H1 (cell line): ENCODE measurements at regions not wholly inside any gene's neighbourhood (a gene's known extent, or its start where the extent isn't known, plus 50 kb on each side); places are given as distances from the start of the nearest gene placed in this dataset.
A peak's percentile ranks its signal among the peaks of the same experiment; 100 is the strongest.

Experiments
- CTCF ChIA-PET: fragments of 300-600 bp; sonication (Branson Sonifier 250); formaldehyde crosslinking; loops from one replicate; lab custom pipeline; 2021; ENCODE audit not compliant: partially characterized antibody; lab: Charles Lee
- POLR2A ChIA-PET: fragments of 300-600 bp; sonication (Branson Sonifier 250); formaldehyde crosslinking; loops from one replicate; lab custom pipeline; 2021; ENCODE audit warnings: inconsistent platforms; ENCODE audit not compliant: partially characterized antibody; lab: Charles Lee
- DNase-seq, 2 experiments: peaks; one replicate each; pipeline versions ENCODE4 v3.0.0 to v3.0.0-alpha.2; 2010 to 2022; ENCODE audit warnings: low spot score in 2 of 2, low read depth in 1 of 2, mixed read lengths in 1 of 2
- FAIRE-seq: peaks from 2 replicates; lab custom pipeline; 2011; peaks lifted over from hg19 to GRCh38; lab: Jason Lieb, UNC
- H2AFZ ChIP-seq: 2 replicates; pipeline ENCODE4 v1.8.1; 2012; ENCODE audit warnings: low read length, inconsistent platforms
- H2AK5ac ChIP-seq: 2 replicates; pipeline ENCODE4 v1.6.1; 2013; ENCODE audit warnings: low read depth, low read length
- H2BK120ac ChIP-seq: replicated peaks from 2 replicates; pipeline ENCODE3; 2013; ENCODE audit warnings: low read depth, low read length, inconsistent platforms
- H2BK12ac ChIP-seq: 2 replicates; pipeline ENCODE4 v1.6.1; 2013; ENCODE audit warnings: low read depth, low read length
- H2BK15ac ChIP-seq: 2 replicates; pipeline ENCODE4 v1.6.1; 2013; ENCODE audit warnings: low read length
- H2BK20ac ChIP-seq: 2 replicates; pipeline ENCODE4 v1.6.1; 2013; ENCODE audit warnings: low read length
- H2BK5ac ChIP-seq: 2 replicates; pipeline ENCODE4 v1.6.1; 2013; ENCODE audit warnings: low read depth, low read length
- H3K14ac ChIP-seq: 2 replicates; pipeline ENCODE4 v1.6.1; 2013; ENCODE audit warnings: inconsistent platforms; ENCODE audit not compliant: insufficient read length
- H3K18ac ChIP-seq: 2 replicates; pipeline ENCODE4 v1.6.1; 2013; ENCODE audit warnings: low read length; ENCODE audit errors: extremely low read depth
- H3K23ac ChIP-seq: 2 replicates; pipeline ENCODE4 v1.6.1; 2013; ENCODE audit warnings: inconsistent platforms; ENCODE audit not compliant: insufficient read length
- H3K23me2 ChIP-seq: 2 replicates; pipeline ENCODE4 v1.6.1; 2013; ENCODE audit warnings: low read depth, low read length
- H3K27ac ChIP-seq: 2 replicates; pipeline ENCODE4 v1.6.1; 2011; ENCODE audit warnings: low read depth, low read length, inconsistent platforms
- H3K27me3 ChIP-seq, 4 experiments: replicated peaks in 1 of 4; 1 replicate in 1 of 4; 2 replicates in 3 of 4; pipeline versions ENCODE4 v1.6.1 to v1.8.1; 2011 to 2013; ENCODE audit warnings: low read length in 3 of 4, mild to moderate bottlenecking in 3 of 4, inconsistent platforms in 2 of 4, mixed read lengths in 2 of 4, moderate library complexity in 1 of 4; ENCODE audit not compliant: control insufficient read depth in 3 of 4, insufficient read depth in 3 of 4; ENCODE audit errors: extremely low read depth in 1 of 4
- H3K36me3 ChIP-seq, 4 experiments: 2 replicates each; pipeline versions ENCODE4 v1.6.1 to v1.8.1; 2011 to 2013; ENCODE audit warnings: mild to moderate bottlenecking in 4 of 4, low read length in 3 of 4, moderate library complexity in 2 of 4, control low read depth in 1 of 4, inconsistent platforms in 1 of 4; ENCODE audit not compliant: insufficient read depth in 4 of 4, control insufficient read depth in 2 of 4
- H3K4ac ChIP-seq: replicated peaks from 2 replicates; pipeline ENCODE3; 2013; ENCODE audit warnings: low read length, low read depth, mixed read lengths, inconsistent platforms; ENCODE audit not compliant: insufficient read length
- H3K4me1 ChIP-seq, 4 experiments: replicated peaks in 1 of 4; 1 replicate in 1 of 4; 2 replicates in 3 of 4; pipeline versions ENCODE4 v1.6.1 to v1.8.1; 2011 to 2013; ENCODE audit warnings: low read length in 3 of 4, inconsistent platforms in 2 of 4, mixed read lengths in 1 of 4; ENCODE audit not compliant: insufficient read depth in 4 of 4, control insufficient read depth in 3 of 4
- H3K4me2 ChIP-seq, 2 experiments: 2 replicates each; pipeline versions ENCODE4 v1.6.1 to v1.8.1; 2011 to 2013; ENCODE audit warnings: low read depth in 2 of 2, low read length in 2 of 2, control low read depth in 1 of 2, inconsistent platforms in 1 of 2, mild to moderate bottlenecking in 1 of 2; ENCODE audit not compliant: insufficient read depth in 1 of 2
- H3K4me3 ChIP-seq, 4 experiments: fragments of 200-600, 300-600 bp in 1 of 4; sonication (generic), shearing (Covaris generic), sonication (Bioruptor Twin) in 1 of 4; 2 replicates each; pipeline versions ENCODE4 v1.5.1 to v1.8.1; 2011 to 2016; ENCODE audit warnings: low read length in 4 of 4, low read depth in 3 of 4, control low read depth in 2 of 4, inconsistent platforms in 2 of 4, mild to moderate bottlenecking in 2 of 4, mixed read lengths in 1 of 4, moderate library complexity in 1 of 4; ENCODE audit not compliant: insufficient read depth in 2 of 4; ENCODE audit errors: extremely low read depth in 1 of 4
- H3K56ac ChIP-seq: replicated peaks from 2 replicates; pipeline ENCODE3; 2013; ENCODE audit warnings: low read depth, mild to moderate bottlenecking, mixed read lengths, low read length, inconsistent platforms; ENCODE audit not compliant: insufficient read length
- H3K79me1 ChIP-seq: 2 replicates; pipeline ENCODE4 v1.6.1; 2013; ENCODE audit warnings: low read depth, low read length, control low read depth
- H3K79me2 ChIP-seq, 2 experiments: 2 replicates each; pipeline versions ENCODE4 v1.6.1 to v1.8.1; 2012 to 2013; ENCODE audit warnings: low read length in 2 of 2, mild to moderate bottlenecking in 2 of 2, inconsistent platforms in 1 of 2; ENCODE audit not compliant: insufficient read depth in 2 of 2, control insufficient read depth in 1 of 2
- H3K9ac ChIP-seq, 4 experiments: replicated peaks in 1 of 4; 1 replicate in 1 of 4; 2 replicates in 3 of 4; pipeline versions ENCODE4 v1.6.1 to v1.8.1; 2011 to 2013; ENCODE audit warnings: low read depth in 3 of 4, low read length in 3 of 4, control low read depth in 2 of 4, mild to moderate bottlenecking in 2 of 4, moderate library complexity in 2 of 4, inconsistent platforms in 1 of 4; ENCODE audit errors: extremely low read depth in 1 of 4
- H3K9me3 ChIP-seq, 2 experiments: 2 replicates each; pipeline versions ENCODE4 v1.6.1 to v1.8.1; 2012 to 2013; ENCODE audit warnings: mild to moderate bottlenecking in 2 of 2, moderate library complexity in 2 of 2, control low read depth in 1 of 2, inconsistent platforms in 1 of 2, low read depth in 1 of 2, low read length in 1 of 2, mixed read lengths in 1 of 2; ENCODE audit not compliant: insufficient read depth in 2 of 2
- H4K20me1 ChIP-seq, 2 experiments: replicated peaks in 1 of 2; 2 replicates each; pipeline versions ENCODE3 to v1.8.1; 2011 to 2013; ENCODE audit warnings: inconsistent platforms in 2 of 2, low read length in 2 of 2, mild to moderate bottlenecking in 1 of 2; ENCODE audit not compliant: insufficient read depth in 2 of 2, control insufficient read depth in 1 of 2
- H4K5ac ChIP-seq: 2 replicates; pipeline ENCODE4 v1.6.1; 2013; ENCODE audit warnings: low read length, low read depth, mixed read lengths, inconsistent platforms; ENCODE audit not compliant: insufficient read length
- H4K8ac ChIP-seq: 2 replicates; pipeline ENCODE4 v1.8.0; 2013; ENCODE audit warnings: mild to moderate bottlenecking, moderate library complexity, low read length, inconsistent platforms; ENCODE audit not compliant: insufficient read depth; ENCODE audit errors: extremely low read depth
- H4K91ac ChIP-seq: replicated peaks from 2 replicates; pipeline ENCODE3; 2013; ENCODE audit warnings: low read length, mixed read lengths, inconsistent platforms; ENCODE audit not compliant: insufficient read length
- KDM4A ChIP-seq: IDR thresholded peaks from one replicate; pipeline ENCODE4 v1.7.1; 2012; ENCODE audit warnings: low read depth, mild to moderate bottlenecking, moderate library complexity, low read length, inconsistent platforms; ENCODE audit not compliant: severe bottlenecking
- WGBS, 2 experiments: shearing (Covaris generic) in 1 of 2; methylation state at CpG; one replicate each; pipeline versions ENCODE4 v1.1.6 to v1.1.7; 2013 to 2015; ENCODE audit warnings: low lambda C conversion rate in 2 of 2, mixed read lengths in 2 of 2, inconsistent platforms in 1 of 2, low coverage in 1 of 2, missing lambda C conversion rate in 1 of 2; ENCODE audit not compliant: insufficient replicate concordance in 2 of 2, insufficient coverage in 1 of 2, insufficient read length in 1 of 2; ENCODE audit errors: extremely low coverage in 1 of 2, missing lambda C conversion rate in 1 of 2; 5-methylcytosine and 5-hydroxymethylcytosine counted together

GRCh38 chr10:61067671-61068336 is 123.8 kb upstream of the RHOBTB1 start:
- ChIA-PET POLR2A (no interaction called here), CTCF (interaction anchor here (1.3 to 2.3 kb wide), 2 partner anchors 21 to 43 kb away, joined by 4 to 7 read pairs; no protein-coding TSS in a partner anchor)
- Histone ChIP-seq H3K56ac (no peak overlapping the region), H3K23me2 (no peaks in the 10 kb centered on the region), H3K18ac (no peak overlapping the region), H3K27ac (no peak overlapping the region), H2AFZ (0 out of 2 replicates have a peak overlapping the region, but pooled peaks have one; percentile 41), H3K79me2 (no peaks in the 10 kb centered on the region), H3K4me1 (no peaks in the 10 kb centered on the region), H3K14ac (no peak overlapping the region), H4K8ac (no peak overlapping the region), H2AK5ac (no peak overlapping the region), H3K4me2 (no peak overlapping the region), H2BK5ac (no peak overlapping the region), H3K79me1 (no peaks in the 10 kb centered on the region), H3K4me3 (no peak overlapping the region), H2BK12ac (no peak overlapping the region), H3K4ac (no peak overlapping the region), H2BK15ac (no peak overlapping the region), H4K91ac (no peak overlapping the region), H3K36me3 (no peaks in the 10 kb centered on the region), H2BK120ac (no peak overlapping the region), H4K5ac (no peak overlapping the region), H2BK20ac (no peak overlapping the region), H4K20me1 (no peaks in the 10 kb centered on the region), H3K23ac (no peak overlapping the region), H3K9ac (no peak overlapping the region), H3K9me3 (no peaks in the 10 kb centered on the region), H3K27me3 (no peaks in the 10 kb centered on the region)
- TF ChIP-seq KDM4A: no peak
- DNase-seq (no peak), FAIRE-seq (no peak)
- 87% methylated on average over 4 of the region's 4 CpGs; no CpG with 5 or more reads in 1 of the 2 experiments for WGBS, 2 experiments
